ENCODE measurements at regions not wholly inside any gene's neighbourhood (a gene's known extent, or its start where the extent isn't known, plus 50 kb on each side); places are given as distances from the start of the nearest gene placed in this dataset.
"Not testable (repeated sequence)": the region's sequence is repeated elsewhere in the genome, so short reads cannot be mapped to it uniquely, and the experiment has no call there.

- no peaks in the 10 kb centered on the region for H3K4me1 Mint-ChIP-seq
- no peak overlapping the region for H3K4me3 Mint-ChIP-seq
- peaks cover 10 to 21% of the 10 kb centered on the region in 2 donors for H3K9me3 Mint-ChIP-seq
- no peak for DNase-seq
- peaks cover 0 to 4% of the 10 kb centered on the region in 2 donors for H3K36me3 Mint-ChIP-seq
- H3K27ac Mint-ChIP-seq, result no peak overlapping the region
- peak; percentile 21 to 34 for ATAC-seq (replicated peaks)
- H3K27me3 Mint-ChIP-seq, result peaks cover 0 to 6% of the 10 kb centered on the region in 2 donors
Observed at GRCh38 chrX:85808217-85808616, 239.1 kb downstream of the CHM start.

- H3K9me3 Mint-ChIP-seq; DNase-seq; ATAC-seq (replicated peaks); H3K4me3 Mint-ChIP-seq; H3K36me3 Mint-ChIP-seq; H3K4me1 Mint-ChIP-seq; H3K27ac Mint-ChIP-seq; H3K27me3 Mint-ChIP-seq: not testable (repeated sequence)
Observed at GRCh38 chrX:85772391-85772790, 275.0 kb downstream of the CHM start.

- Mint-ChIP-seq H3K4me3 (no peak overlapping the region), H3K27ac (no peak overlapping the region), H3K36me3 (no peaks in the 10 kb centered on the region), H3K27me3 (no peaks in the 10 kb centered on the region), H3K9me3 (peaks cover 0 to 2% of the 10 kb centered on the region in 2 donors), H3K4me1 (no peaks in the 10 kb centered on the region)
- DNase-seq, result no peak
- no peak for ATAC-seq (replicated peaks)
Observed at GRCh38 chrX:85765651-85766050, 281.7 kb downstream of the CHM start.

- DNase-seq; H3K27me3 Mint-ChIP-seq; H3K27ac Mint-ChIP-seq; H3K4me3 Mint-ChIP-seq; ATAC-seq (replicated peaks); H3K36me3 Mint-ChIP-seq; H3K4me1 Mint-ChIP-seq: not testable (repeated sequence)
- peaks cover 10 to 14% of the 10 kb centered on the region in 2 donors for H3K9me3 Mint-ChIP-seq
Observed at GRCh38 chrX:85723025-85723424, 324.3 kb downstream of the CHM start.

GRCh38 chrX:85703233-85703632 is 323.8 kb upstream of the POF1B start:
- H3K4me1 Mint-ChIP-seq; DNase-seq; H3K27ac Mint-ChIP-seq; H3K9me3 Mint-ChIP-seq; H3K4me3 Mint-ChIP-seq; H3K36me3 Mint-ChIP-seq; ATAC-seq (replicated peaks); H3K27me3 Mint-ChIP-seq: not testable (repeated sequence)

- Mint-ChIP-seq H3K4me1 (no peaks in the 10 kb centered on the region), H3K27ac (no peak overlapping the region), H3K36me3 (no peaks in the 10 kb centered on the region), H3K27me3 (no peaks in the 10 kb centered on the region), H3K9me3 (peaks cover 0 to 10% of the 10 kb centered on the region in 2 donors), H3K4me3 (no peak overlapping the region)
- no peak for DNase-seq
- ATAC-seq (replicated peaks), result no peak
Observed at GRCh38 chrX:85698921-85699320, 319.5 kb upstream of the POF1B start.

GRCh38 chrX:85685843-85686242 is 306.4 kb upstream of the POF1B start:
- peaks cover 3 to 12% of the 10 kb centered on the region in 2 donors for H3K9me3 Mint-ChIP-seq
- H3K4me1 Mint-ChIP-seq, result no peaks in the 10 kb centered on the region

GRCh38 chrX:85666471-85666870 is 287.0 kb upstream of the POF1B start:
- ATAC-seq (replicated peaks), result no peak
- no peaks in the 10 kb centered on the region for H3K36me3 Mint-ChIP-seq

More at GRCh38 chrX:85685843-85686242, 306.4 kb upstream of the POF1B start:
- Mint-ChIP-seq H3K4me3 (no peak overlapping the region), H3K27me3 (no peaks in the 10 kb centered on the region), H3K27ac (no peak overlapping the region), H3K36me3 (no peaks in the 10 kb centered on the region)
- DNase-seq (no peak), ATAC-seq (replicated peaks) (no peak)

GRCh38 chrX:85663970-85664369 is 284.5 kb upstream of the POF1B start:
- H3K4me3 Mint-ChIP-seq; H3K27me3 Mint-ChIP-seq; H3K4me1 Mint-ChIP-seq; H3K9me3 Mint-ChIP-seq; ATAC-seq (replicated peaks); H3K36me3 Mint-ChIP-seq; H3K27ac Mint-ChIP-seq; DNase-seq: not testable (repeated sequence)

More at GRCh38 chrX:85666471-85666870, 287.0 kb upstream of the POF1B start:
- no peak overlapping the region for H3K27ac Mint-ChIP-seq
- no peaks in the 10 kb centered on the region for H3K4me1 Mint-ChIP-seq
- no peak overlapping the region for H3K4me3 Mint-ChIP-seq
- peaks cover 4% of the 10 kb centered on the region in 2 donors for H3K9me3 Mint-ChIP-seq
- no peaks in the 10 kb centered on the region for H3K27me3 Mint-ChIP-seq
- no peak for DNase-seq

GRCh38 chrX:85630901-85631300 is 251.4 kb upstream of the POF1B start:
- Mint-ChIP-seq H3K4me1 (no peaks in the 10 kb centered on the region), H3K27ac (no peak overlapping the region), H3K36me3 (no peaks in the 10 kb centered on the region), H3K9me3 (peaks cover 0 to 2% of the 10 kb centered on the region in 2 donors), H3K4me3 (no peak overlapping the region), H3K27me3 (no peaks in the 10 kb centered on the region)
- no peak for ATAC-seq (replicated peaks)
- no peak for DNase-seq

GRCh38 chrX:85627363-85627762 is 247.9 kb upstream of the POF1B start:
- Mint-ChIP-seq H3K27me3 (no peaks in the 10 kb centered on the region), H3K4me1 (no peaks in the 10 kb centered on the region), H3K4me3 (no peak overlapping the region), H3K9me3 (peaks cover 2 to 3% of the 10 kb centered on the region in 2 donors), H3K27ac (no peak overlapping the region), H3K36me3 (no peaks in the 10 kb centered on the region)
- ATAC-seq (replicated peaks), result no peak
- no peak for DNase-seq

GRCh38 chrX:85622635-85623034 is 243.2 kb upstream of the POF1B start:
- DNase-seq (no peak), ATAC-seq (replicated peaks) (no peak)
- Mint-ChIP-seq H3K9me3 (peaks cover under 1 to 3% of the 10 kb centered on the region in 2 donors), H3K4me1 (no peaks in the 10 kb centered on the region), H3K27ac (no peak overlapping the region), H3K36me3 (no peaks in the 10 kb centered on the region), H3K27me3 (peaks cover 8 to 17% of the 10 kb centered on the region in 2 donors), H3K4me3 (no peak overlapping the region)

- ATAC-seq (replicated peaks) (no peak), DNase-seq (no peak)
- Mint-ChIP-seq H3K27ac (no peak overlapping the region), H3K36me3 (no peaks in the 10 kb centered on the region), H3K4me1 (no peaks in the 10 kb centered on the region), H3K4me3 (no peak overlapping the region), H3K27me3 (peaks cover 8 to 17% of the 10 kb centered on the region in 2 donors), H3K9me3 (peaks cover 0 to 3% of the 10 kb centered on the region in 2 donors)
Observed at GRCh38 chrX:85620466-85620865, 241.0 kb upstream of the POF1B start.

GRCh38 chrX:85619962-85620361 is 240.5 kb upstream of the POF1B start:
- ATAC-seq (replicated peaks), result no peak
- H3K27me3 Mint-ChIP-seq, result peaks cover 8 to 17% of the 10 kb centered on the region in 2 donors

GRCh38 chrX:85611926-85612325 is 232.5 kb upstream of the POF1B start:
- DNase-seq, result no peak
- Mint-ChIP-seq H3K4me1 (no peaks in the 10 kb centered on the region), H3K27me3 (no peaks in the 10 kb centered on the region), H3K4me3 (no peak overlapping the region), H3K9me3 (no peaks in the 10 kb centered on the region), H3K27ac (no peak overlapping the region), H3K36me3 (no peaks in the 10 kb centered on the region)
- no peak for ATAC-seq (replicated peaks)

More at GRCh38 chrX:85619962-85620361, 240.5 kb upstream of the POF1B start:
- Mint-ChIP-seq H3K4me3 (no peak overlapping the region), H3K9me3 (peaks cover 0 to 3% of the 10 kb centered on the region in 2 donors), H3K4me1 (no peaks in the 10 kb centered on the region), H3K27ac (no peak overlapping the region), H3K36me3 (no peaks in the 10 kb centered on the region)
- DNase-seq, result no peak

GRCh38 chrX:85592980-85593379 is 213.5 kb upstream of the POF1B start:
- Mint-ChIP-seq H3K27me3 (peaks cover 0 to 5% of the 10 kb centered on the region in 2 donors), H3K4me3 (no peak overlapping the region), H3K4me1 (no peaks in the 10 kb centered on the region), H3K36me3 (no peaks in the 10 kb centered on the region), H3K27ac (no peak overlapping the region), H3K9me3 (no peaks in the 10 kb centered on the region)
- ATAC-seq (replicated peaks) (no peak), DNase-seq (no peak)
